ENCODE measurements at regions not wholly inside any gene's neighbourhood (a gene's known extent, or its start where the extent isn't known, plus 50 kb on each side); places are given as distances from the start of the nearest gene placed in this dataset.
A peak's percentile ranks its signal among the peaks of the same experiment; 100 is the strongest.

- CTCF ChIA-PET, result no interaction called here
Measured at GRCh38 chr9:16333691-16334090, 536.8 kb downstream of the BNC2 start.

GRCh38 chr9:16335788-16336580 is 534.5 kb downstream of the BNC2 start:
- no TSS peak for BruUV-seq (replicated peaks)
- Histone ChIP-seq H3K9me3 (ENCODE audit: control insufficient read depth in 1 of 2, insufficient read depth in 1 of 2, low read depth in 1 of 2, low read length in 2 of 2) (no peaks in the 10 kb centered on the region), H3K27ac (ENCODE audit: low read depth, low read length) (no peak overlapping the region), H3K79me2 (ENCODE audit: insufficient read depth, low read length) (no peaks in the 10 kb centered on the region), H3K9ac (ENCODE audit: low read length) (no peak overlapping the region), H3K9me2 (ENCODE audit: insufficient read depth) (no peaks in the 10 kb centered on the region), H3K4me2 (ENCODE audit: low read length) (peak overlapping the region; percentile 59), H3K4me1 (ENCODE audit: control insufficient read depth in 1 of 2, insufficient read depth in 2 of 2, low read length in 2 of 2) (peaks cover 0 to 38% of the 10 kb centered on the region in 2 experiments; a peak in 2 of 4 replicates), H4K20me1 (ENCODE audit: insufficient read depth) (no peaks in the 10 kb centered on the region), H3K4me3 (replicated peaks in 1 of 2; ENCODE audit: low read depth in 1 of 2, low read length in 2 of 2) (no peak overlapping the region), H2AFZ (ENCODE audit: low read depth, low read length, poor library complexity, severe bottlenecking) (no peak overlapping the region), H3K27me3 (ENCODE audit: insufficient read depth, low read length) (no peaks in the 10 kb centered on the region), H3K36me3 (ENCODE audit: control insufficient read depth in 1 of 2, insufficient read depth in 2 of 2, low read length in 2 of 2) (no peaks in the 10 kb centered on the region)
- DNase-seq (ENCODE audit: low read depth, low spot score) (peak; percentile 22), ATAC-seq (peak; percentile 57; the same call in 1 of the 2 replicates)
- POLR2A ChIA-PET, result no interaction called here
- intact Hi-C loops (cut with micrococcal nuclease), result no loop called here
- CTCF ChIA-PET, result no interaction called here
- RAD21 ChIA-PET (ENCODE audit: low non-redundant PET in 1 of 2, low total read pairs in 2 of 2, uncharacterized antibody in 2 of 2, unreplicated experiment in 2 of 2), result no interaction called here
- TF ChIP-seq ZBTB33 (IDR thresholded peaks at IDR 0.05; ENCODE audit: extremely low read depth, insufficient replicate concordance, low read length), result no peak
- no peak for TF ChIP-seq EZH2 (IDR thresholded peaks at IDR 0.05)
- peak; percentile 36; the same call in 1 of the 2 replicates for TF ChIP-seq POLR2AphosphoS5 (IDR thresholded peaks at IDR 0.05; ENCODE audit: low read depth, low read length)
- TF ChIP-seq MAX (IDR thresholded peaks at IDR 0.05), result peak; percentile 38; the same call in 1 of the 2 replicates
- TF ChIP-seq TCF7L2 (IDR thresholded peaks at IDR 0.05; ENCODE audit: borderline replicate concordance, extremely low read depth, insufficient read depth, insufficient read length), result no peak
- TF ChIP-seq JUND (IDR thresholded peaks at IDR 0.05), result peak; percentile 56
- no peak for TF ChIP-seq ZFX (IDR thresholded peaks at IDR 0.05)
- TF ChIP-seq SIN3A (IDR thresholded peaks at IDR 0.05; ENCODE audit: low read depth), result 0 out of 2 replicates have a peak, but pooled peaks have one; percentile 32
- no peak for TF ChIP-seq CTCF (IDR thresholded peaks at IDR 0.05 in 2 of 3, conservative IDR thresholded peaks at IDR 0.05 in 1 of 3; ENCODE audit: borderline replicate concordance in 1 of 3, insufficient read depth in 1 of 3, low read depth in 2 of 3, low read length in 2 of 3)
- TF ChIP-seq SRF (IDR thresholded peaks at IDR 0.05; ENCODE audit: low read depth), result no peak
- no peak for TF ChIP-seq POLR2A (IDR thresholded peaks at IDR 0.05; ENCODE audit: borderline replicate concordance, extremely low read depth, insufficient read depth, insufficient read length)
- TF ChIP-seq CBX3 (IDR thresholded peaks at IDR 0.05; ENCODE audit: low read depth), result peak; percentile 43; the same call in 1 of the 2 replicates
- TF ChIP-seq YY1 (IDR thresholded peaks at IDR 0.05; ENCODE audit: extremely low read depth, insufficient replicate concordance, low read depth, low read length), result no peak
- no peak for TF ChIP-seq EGR1 (IDR thresholded peaks at IDR 0.05; ENCODE audit: low read depth)
- peak; percentile 9; the same call in 1 of the 2 replicates for TF ChIP-seq RAD21 (IDR thresholded peaks at IDR 0.05; ENCODE audit: low read depth)
- peak; percentile 75 for TF ChIP-seq SP1 (IDR thresholded peaks at IDR 0.05; ENCODE audit: low read depth)

More at GRCh38 chr9:16333691-16334090, 536.8 kb downstream of the BNC2 start:
- ChIA-PET RAD21 (ENCODE audit: low non-redundant PET in 1 of 2, low total read pairs in 2 of 2, uncharacterized antibody in 2 of 2, unreplicated experiment in 2 of 2) (no interaction called here), POLR2A (no interaction called here)
- intact Hi-C loops (cut with micrococcal nuclease), result no loop called here
- Histone ChIP-seq H3K79me2 (ENCODE audit: insufficient read depth, low read length) (no peaks in the 10 kb centered on the region), H3K9me2 (ENCODE audit: insufficient read depth) (no peaks in the 10 kb centered on the region), H3K9ac (ENCODE audit: low read length) (no peak overlapping the region), H3K27ac (ENCODE audit: low read depth, low read length) (no peak overlapping the region), H3K4me3 (replicated peaks in 1 of 2; ENCODE audit: low read depth in 1 of 2, low read length in 2 of 2) (no peak overlapping the region), H4K20me1 (ENCODE audit: insufficient read depth) (no peaks in the 10 kb centered on the region), H3K27me3 (ENCODE audit: insufficient read depth, low read length) (no peaks in the 10 kb centered on the region), H2AFZ (ENCODE audit: low read depth, low read length, poor library complexity, severe bottlenecking) (no peak overlapping the region), H3K9me3 (ENCODE audit: control insufficient read depth in 1 of 2, insufficient read depth in 1 of 2, low read depth in 1 of 2, low read length in 2 of 2) (no peaks in the 10 kb centered on the region), H3K4me1 (ENCODE audit: control insufficient read depth in 1 of 2, insufficient read depth in 2 of 2, low read length in 2 of 2) (peaks cover 0 to 38% of the 10 kb centered on the region in 2 experiments; a peak in 2 of 4 replicates), H3K36me3 (ENCODE audit: control insufficient read depth in 1 of 2, insufficient read depth in 2 of 2, low read length in 2 of 2) (no peaks in the 10 kb centered on the region), H3K4me2 (ENCODE audit: low read length) (no peak overlapping the region)
- BruUV-seq (replicated peaks), result no TSS peak
- DNase-seq (ENCODE audit: low read depth, low spot score), result no peak
- TF ChIP-seq CBX3 (IDR thresholded peaks at IDR 0.05; ENCODE audit: low read depth), result no peak
- TF ChIP-seq SP1 (IDR thresholded peaks at IDR 0.05; ENCODE audit: low read depth), result no peak
- no peak for ATAC-seq
